A549 (cell line): ENCODE measurements at regions not wholly inside any gene's neighbourhood (a gene's known extent, or its start where the extent isn't known, plus 50 kb on each side); places are given as distances from the start of the nearest gene placed in this dataset.

Source experiments
- CEBPB ChIP-seq, 2 experiments: fragments of >200 bp in 1 of 2; sonication (Bioruptor Twin) in 1 of 2; formaldehyde crosslinking in 1 of 2; IDR thresholded peaks; 2 replicates each; pipeline ENCODE4 v1.6.1; 2012 to 2016
- CTCF ChIP-seq: fragments of >200 bp; sonication (Bioruptor Twin); formaldehyde crosslinking; IDR thresholded peaks from 3 replicates; pipeline ENCODE4 v1.5.1; 2016
- MAFK ChIP-seq: fragments of 450-650 bp; IDR thresholded peaks from 2 replicates; pipeline ENCODE4 v1.6.1; 2014; ENCODE audit not compliant: partially characterized antibody
- RFX5 ChIP-seq: fragments of 450-650 bp; IDR thresholded peaks from 2 replicates; pipeline ENCODE4 v1.7.1; 2014; ENCODE audit warnings: antibody characterized with exemption, mild to moderate bottlenecking, moderate library complexity

GRCh38 chr12:118690506-118690905 lies 290.8 kb upstream of the SRRM4 start:
- no peak for TF ChIP-seq CTCF
- no peak for TF ChIP-seq RFX5
- no peak for TF ChIP-seq MAFK
- no peak for TF ChIP-seq CEBPB (IDR thresholded peaks at IDR 0.05)
